D721Med (cell line): ENCODE measurements at regions not wholly inside any gene's neighbourhood (a gene's known extent, or its start where the extent isn't known, plus 50 kb on each side); places are given as distances from the start of the nearest gene placed in this dataset.

Experiments
- DNase-seq: peaks from one replicate; pipeline ENCODE4 v3.0.0; 2011; ENCODE audit warnings: low spot score; ENCODE audit not compliant: insufficient read length
- FAIRE-seq: peaks from 2 replicates; lab custom pipeline; 2011; peaks lifted over from hg19 to GRCh38; lab: Jason Lieb, UNC
- TF ChIP-seq, protein P1 (sequence below): IDR thresholded peaks from 2 replicates; pipeline ENCODE4 v1.5.1; 2012; ENCODE audit warnings: mild to moderate bottlenecking, control low read depth; ENCODE audit not compliant: insufficient read depth; ENCODE audit errors: missing control alignments

- FAIRE-seq = no peak
- TF ChIP-seq, protein P1, sequence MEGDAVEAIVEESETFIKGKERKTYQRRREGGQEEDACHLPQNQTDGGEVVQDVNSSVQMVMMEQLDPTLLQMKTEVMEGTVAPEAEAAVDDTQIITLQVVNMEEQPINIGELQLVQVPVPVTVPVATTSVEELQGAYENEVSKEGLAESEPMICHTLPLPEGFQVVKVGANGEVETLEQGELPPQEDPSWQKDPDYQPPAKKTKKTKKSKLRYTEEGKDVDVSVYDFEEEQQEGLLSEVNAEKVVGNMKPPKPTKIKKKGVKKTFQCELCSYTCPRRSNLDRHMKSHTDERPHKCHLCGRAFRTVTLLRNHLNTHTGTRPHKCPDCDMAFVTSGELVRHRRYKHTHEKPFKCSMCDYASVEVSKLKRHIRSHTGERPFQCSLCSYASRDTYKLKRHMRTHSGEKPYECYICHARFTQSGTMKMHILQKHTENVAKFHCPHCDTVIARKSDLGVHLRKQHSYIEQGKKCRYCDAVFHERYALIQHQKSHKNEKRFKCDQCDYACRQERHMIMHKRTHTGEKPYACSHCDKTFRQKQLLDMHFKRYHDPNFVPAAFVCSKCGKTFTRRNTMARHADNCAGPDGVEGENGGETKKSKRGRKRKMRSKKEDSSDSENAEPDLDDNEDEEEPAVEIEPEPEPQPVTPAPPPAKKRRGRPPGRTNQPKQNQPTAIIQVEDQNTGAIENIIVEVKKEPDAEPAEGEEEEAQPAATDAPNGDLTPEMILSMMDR = no peak
- no peak for DNase-seq
These were observed 478.6 kb downstream of the CCDC171 start for GRCh38 chr9:16031486-16031885.

GRCh38 chr9:16031971-16032370, 479.1 kb downstream of the CCDC171 start:
- FAIRE-seq = no peak
- no peak for DNase-seq
- TF ChIP-seq, protein P1 = no peak

DNA sequence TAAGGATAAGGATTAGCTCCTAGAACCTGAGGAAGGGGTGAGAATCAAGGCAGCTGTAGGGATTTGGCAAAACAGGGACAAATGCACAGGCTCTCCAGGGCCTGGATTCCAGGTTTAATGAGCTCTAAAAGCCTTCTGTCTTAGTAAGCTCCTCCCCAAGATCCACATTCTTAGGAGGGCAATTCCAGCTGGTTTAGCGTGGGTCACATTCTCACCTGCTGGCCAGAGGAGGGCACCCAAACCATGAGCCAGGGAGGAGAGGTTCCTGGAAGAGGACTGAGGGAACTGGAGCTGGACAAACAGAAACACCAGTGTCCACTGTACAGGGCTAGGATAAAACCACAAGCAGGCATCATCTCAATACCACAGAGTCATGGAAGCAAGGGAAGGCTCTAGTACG, 480.0 kb downstream of the CCDC171 start:
- TF ChIP-seq, protein P1 = no peak
- FAIRE-seq (no peak), DNase-seq (no peak)

- TF ChIP-seq, protein P1 = no peak
- no peak for FAIRE-seq
- no peak for DNase-seq
These were observed 480.4 kb downstream of the CCDC171 start for GRCh38 chr9:16033253-16033652.

DNA sequence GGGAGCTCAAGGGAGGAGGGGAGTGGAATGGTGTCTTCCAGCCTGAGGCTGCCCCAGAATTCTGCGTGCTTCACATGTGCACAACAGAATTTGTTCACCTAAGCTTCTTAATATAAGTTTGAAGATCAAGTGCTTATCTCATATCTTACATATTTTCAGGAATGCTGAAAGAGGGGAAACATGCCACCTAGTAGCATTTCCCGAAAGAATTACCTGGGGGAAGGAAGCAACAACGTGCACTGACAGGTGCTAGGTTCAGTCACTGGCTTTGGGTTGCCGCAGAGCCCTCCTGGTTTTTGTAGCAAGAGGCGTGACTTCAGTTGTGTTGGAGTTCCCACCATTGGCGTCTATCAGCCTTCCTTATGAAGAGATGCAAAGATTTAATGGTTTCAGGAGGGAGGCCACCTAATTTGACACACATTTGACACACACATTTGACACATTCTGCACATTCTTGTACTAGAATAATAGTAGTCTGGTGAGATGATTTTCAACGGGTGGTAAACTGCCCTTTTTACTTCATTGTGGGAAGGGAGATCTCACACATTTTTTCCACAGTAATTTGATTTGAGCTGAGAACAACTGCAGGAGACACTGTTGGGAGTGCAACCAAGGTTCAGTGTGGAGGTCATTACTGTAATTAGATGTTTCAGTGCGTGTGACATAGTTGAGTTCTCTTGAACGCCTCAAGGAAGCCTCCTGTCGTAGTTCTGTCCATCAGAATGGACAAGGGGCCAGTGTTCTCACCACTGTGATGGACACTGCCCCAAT, 481.3 kb downstream of the CCDC171 start:
- FAIRE-seq (no peak), DNase-seq (no peak)
- TF ChIP-seq, protein P1 = no peak

GRCh38 chr9:16039218-16039987, 486.6 kb downstream of the CCDC171 start:
- no peak for FAIRE-seq
- TF ChIP-seq, protein P1 = peak; percentile 5
- DNase-seq = no peak
